ENCODE measurements at regions not wholly inside any gene's neighbourhood (a gene's known extent, or its start where the extent isn't known, plus 50 kb on each side); places are given as distances from the start of the nearest gene placed in this dataset.

- DNase-seq, result no peak
These were observed 140.0 kb upstream of the IRX6 start for GRCh38 chr16:55184052-55184451.

- no peak for DNase-seq
These were observed 139.4 kb upstream of the IRX6 start for GRCh38 chr16:55184619-55185018.

GRCh38 chr16:55189224-55189623 is 134.8 kb upstream of the IRX6 start:
- DNase-seq, result no peak

- no peak for DNase-seq
These were observed 134.0 kb upstream of the IRX6 start for GRCh38 chr16:55189682-55190636.

GRCh38 chr16:55192734-55193133 is 131.3 kb upstream of the IRX6 start:
- no peak for DNase-seq

GRCh38 chr16:55203570-55203969 is 120.4 kb upstream of the IRX6 start:
- no peak for DNase-seq

- DNase-seq, result no peak
These were observed 119.9 kb upstream of the IRX6 start for GRCh38 chr16:55204069-55204468.

- no peak for DNase-seq
These were observed 119.1 kb upstream of the IRX6 start for GRCh38 chr16:55204923-55205322.

GRCh38 chr16:55207693-55208428 is 116.1 kb upstream of the IRX6 start:
- DNase-seq, result no peak

GRCh38 chr16:55209626-55210025 is 114.4 kb upstream of the IRX6 start:
- no peak for DNase-seq

- no peak for DNase-seq
These were observed 111.2 kb upstream of the IRX6 start for GRCh38 chr16:55212791-55213190.

GRCh38 chr16:55214412-55214811 is 109.6 kb upstream of the IRX6 start:
- no peak for DNase-seq

- DNase-seq, result no peak
These were observed 109.0 kb upstream of the IRX6 start for GRCh38 chr16:55214974-55215494.

GRCh38 chr16:55217392-55217791 is 106.6 kb upstream of the IRX6 start:
- DNase-seq, result no peak

GRCh38 chr16:55221836-55222235 is 102.2 kb upstream of the IRX6 start:
- DNase-seq, result no peak

GRCh38 chr16:55222486-55222885 is 101.5 kb upstream of the IRX6 start:
- DNase-seq, result no peak

GRCh38 chr16:55225972-55226542 is 97.9 kb upstream of the IRX6 start:
- no peak for DNase-seq

- DNase-seq, result no peak
These were observed 91.2 kb upstream of the IRX6 start for GRCh38 chr16:55232822-55233221.

GRCh38 chr16:55233464-55233863 is 90.5 kb upstream of the IRX6 start:
- no peak for DNase-seq

- DNase-seq, result no peak
These were observed 87.3 kb upstream of the IRX6 start for GRCh38 chr16:55236655-55237054.

- no peak for DNase-seq
These were observed 84.3 kb upstream of the IRX6 start for GRCh38 chr16:55239723-55240122.

- no peak for DNase-seq
These were observed 83.1 kb upstream of the IRX6 start for GRCh38 chr16:55240888-55241287.

GRCh38 chr16:55242667-55243066 is 81.3 kb upstream of the IRX6 start:
- peak; percentile 1 for DNase-seq

- no peak for DNase-seq
These were observed 75.9 kb upstream of the IRX6 start for GRCh38 chr16:55248058-55248457.

All from NCI-H2171 treated with DMSO at 0.1 percent for 48 hours (cell line).